GM21825 (cell line): ENCODE measurements at regions not wholly inside any gene's neighbourhood (a gene's known extent, or its start where the extent isn't known, plus 50 kb on each side); places are given as distances from the start of the nearest gene placed in this dataset.

Experiments used
- ATAC-seq: cut with Tn5 transposase; IDR thresholded peaks from one replicate; pipeline ENCODE4 v1.9.1; 2021; ENCODE audit warnings: mild to moderate bottlenecking, moderate library complexity; ENCODE audit not compliant: unreplicated experiment

DNA sequence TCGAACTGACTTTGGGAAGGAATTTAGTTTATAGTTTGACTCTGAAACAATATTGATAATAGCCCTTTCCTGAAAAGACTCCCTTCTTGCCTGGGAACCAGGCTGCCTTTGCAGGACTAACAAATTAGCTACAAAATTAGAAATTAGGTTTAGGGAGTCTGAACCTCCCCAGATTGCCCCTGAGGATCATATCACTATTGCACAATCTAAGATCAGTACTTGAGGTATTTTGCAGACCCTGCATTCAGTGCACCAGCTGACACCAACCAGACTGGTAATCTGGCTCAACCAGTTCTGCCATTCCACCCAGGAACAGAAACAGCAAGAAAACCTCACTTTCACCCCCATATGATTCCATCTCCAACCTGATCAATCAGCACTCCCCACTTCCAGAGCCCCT, 131.8 kb upstream of the GALNT5 start:
- no peak for ATAC-seq

DNA sequence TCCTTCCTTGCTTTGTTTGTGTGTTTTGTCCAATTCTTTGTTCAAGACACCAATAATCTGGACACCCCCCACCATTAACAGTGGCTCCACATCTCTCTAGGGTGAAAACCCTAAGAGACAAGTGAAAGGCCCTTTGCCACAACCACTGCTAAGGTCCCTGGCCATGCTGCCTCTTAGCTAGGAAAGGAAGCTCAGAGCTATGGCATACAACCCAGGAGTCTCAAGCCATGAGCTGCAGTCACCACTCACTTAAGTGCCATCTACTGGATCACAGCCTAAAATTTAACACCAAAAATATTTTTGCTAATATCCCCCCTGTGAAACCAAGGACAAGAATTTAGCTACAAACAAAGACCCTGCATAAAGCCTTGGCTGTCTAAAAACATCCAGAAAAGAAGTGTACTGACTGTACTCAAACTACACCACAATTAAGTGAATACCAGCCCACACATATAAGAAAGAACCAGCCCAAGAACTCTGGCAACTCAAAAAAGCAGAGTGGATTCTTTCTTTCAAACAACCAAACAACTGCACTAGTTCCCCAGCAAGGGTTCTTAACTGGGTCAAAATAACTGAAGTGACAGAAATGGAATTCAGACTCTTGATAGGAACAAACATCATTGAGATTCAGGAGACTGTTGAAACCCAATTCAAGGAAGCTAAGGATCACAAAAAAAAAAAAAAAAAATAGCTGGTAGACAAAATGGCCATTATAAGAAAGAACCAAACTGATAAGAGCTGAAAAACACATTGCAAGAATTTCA, 130.1 kb upstream of the GALNT5 start:
- ATAC-seq = no peak

DNA sequence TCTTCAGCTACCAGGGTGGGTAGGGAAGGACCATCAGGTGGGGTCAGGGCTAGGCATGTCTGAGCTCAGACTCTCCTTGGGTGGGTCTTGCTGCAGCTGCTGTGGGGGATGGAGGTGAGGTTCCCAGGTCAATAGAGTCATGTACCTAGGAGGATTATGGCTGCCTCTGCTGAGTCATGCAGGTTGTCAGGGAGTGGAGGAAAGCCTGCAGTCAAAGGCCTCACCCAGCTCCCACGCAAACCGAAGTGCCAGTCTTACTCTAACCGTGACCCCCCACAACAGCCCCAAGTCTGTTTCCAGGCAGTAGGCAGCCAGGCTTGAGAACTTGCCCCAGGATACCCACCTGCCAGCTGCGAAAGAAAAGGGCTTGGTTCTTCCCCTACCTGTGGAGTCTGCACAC, 113.6 kb upstream of the GALNT5 start:
- ATAC-seq = no peak

DNA sequence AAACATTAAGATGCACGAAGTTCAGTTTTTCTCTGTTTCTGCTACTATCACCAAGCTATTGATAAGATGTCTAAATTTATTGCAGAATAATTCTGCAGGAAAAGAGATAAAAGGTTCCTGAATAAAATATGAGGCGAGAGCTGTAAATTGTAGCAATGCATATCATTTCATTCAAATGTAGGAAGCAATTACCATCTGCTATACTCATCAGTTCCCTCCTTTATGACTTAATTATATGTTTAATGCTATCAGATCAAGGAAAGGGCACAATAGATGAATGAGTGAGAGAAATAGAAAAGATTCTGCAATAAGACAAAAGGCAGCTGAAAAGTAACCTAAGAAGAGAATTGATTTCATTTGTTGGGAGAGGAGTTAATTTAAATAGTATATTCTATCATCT, 108.2 kb upstream of the GALNT5 start:
- no peak for ATAC-seq

DNA sequence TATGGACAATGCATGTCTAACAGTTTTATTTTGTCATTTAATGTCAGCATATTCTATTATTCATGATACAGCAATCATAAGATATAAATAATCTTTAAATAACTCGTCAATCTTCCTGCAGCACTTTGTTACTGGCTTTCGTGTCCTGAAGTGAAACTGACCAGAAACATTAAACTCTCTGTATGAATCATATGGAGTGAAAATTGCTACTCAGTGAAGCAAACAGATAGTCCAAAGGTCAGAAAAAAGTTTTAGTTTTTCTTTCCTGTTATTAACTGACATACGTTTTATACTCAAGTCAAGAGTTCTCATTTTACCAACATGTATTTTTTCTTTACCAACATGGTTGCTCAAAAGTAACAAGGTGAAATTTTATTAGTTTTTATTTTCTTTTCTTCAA, 106.8 kb upstream of the GALNT5 start:
- ATAC-seq = peak; percentile 76

DNA sequence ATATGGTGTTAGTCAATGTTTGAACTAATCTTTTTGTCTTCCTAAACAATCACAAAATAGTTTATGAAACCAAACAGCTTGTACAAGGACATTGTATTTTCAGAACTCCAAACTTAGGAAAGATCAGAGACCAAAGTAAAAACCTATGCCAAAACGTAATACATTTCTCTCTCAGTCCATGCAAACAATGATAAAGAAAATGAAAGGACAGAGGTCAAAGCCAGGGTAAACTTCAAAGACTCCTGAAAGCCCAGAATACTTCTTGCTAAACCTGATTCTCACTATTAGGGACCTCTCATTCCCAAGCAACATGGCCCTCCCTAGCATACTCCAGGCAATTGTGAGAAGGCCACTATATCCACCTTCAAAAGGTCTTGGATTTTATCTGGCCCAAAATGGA, 105.1 kb upstream of the GALNT5 start:
- no peak for ATAC-seq

DNA sequence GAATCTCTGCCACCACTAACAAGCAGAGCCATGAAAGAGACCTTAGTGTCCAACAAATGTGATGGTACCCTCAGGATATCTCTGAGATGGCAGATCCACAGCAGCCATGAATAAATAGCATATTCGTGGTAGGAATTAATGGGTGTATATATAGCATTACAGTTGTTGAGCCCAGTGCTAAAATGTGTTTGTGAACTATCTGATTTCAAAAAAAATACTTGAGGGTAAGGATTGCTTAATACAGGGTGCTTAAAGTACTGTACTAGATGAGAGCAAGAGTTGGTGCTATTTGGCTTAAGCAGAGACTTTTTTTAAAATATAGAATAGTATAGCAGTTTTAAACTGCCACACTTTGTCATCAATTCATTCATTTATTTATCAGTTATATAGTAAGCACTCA, 101.5 kb upstream of the GALNT5 start:
- ATAC-seq = no peak

DNA sequence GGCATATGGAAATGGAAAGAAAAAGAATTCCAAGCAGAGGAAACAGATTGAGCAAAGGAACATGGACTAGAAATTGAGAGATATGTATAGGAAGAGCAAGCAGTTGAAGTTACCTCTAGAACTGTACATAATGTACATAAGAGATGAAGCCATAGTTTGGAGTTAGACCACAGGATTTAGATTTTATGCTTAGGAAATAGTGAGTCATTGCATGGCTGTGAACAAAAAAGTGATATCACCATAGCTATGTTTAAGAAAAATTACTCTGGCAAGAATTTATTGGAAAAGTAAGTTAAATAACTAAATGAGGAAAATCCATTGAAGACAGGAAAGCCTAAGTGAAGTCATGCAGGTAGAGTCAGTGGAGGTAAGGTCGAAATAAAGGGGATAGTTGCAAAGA, 99.4 kb upstream of the GALNT5 start:
- no peak for ATAC-seq

DNA sequence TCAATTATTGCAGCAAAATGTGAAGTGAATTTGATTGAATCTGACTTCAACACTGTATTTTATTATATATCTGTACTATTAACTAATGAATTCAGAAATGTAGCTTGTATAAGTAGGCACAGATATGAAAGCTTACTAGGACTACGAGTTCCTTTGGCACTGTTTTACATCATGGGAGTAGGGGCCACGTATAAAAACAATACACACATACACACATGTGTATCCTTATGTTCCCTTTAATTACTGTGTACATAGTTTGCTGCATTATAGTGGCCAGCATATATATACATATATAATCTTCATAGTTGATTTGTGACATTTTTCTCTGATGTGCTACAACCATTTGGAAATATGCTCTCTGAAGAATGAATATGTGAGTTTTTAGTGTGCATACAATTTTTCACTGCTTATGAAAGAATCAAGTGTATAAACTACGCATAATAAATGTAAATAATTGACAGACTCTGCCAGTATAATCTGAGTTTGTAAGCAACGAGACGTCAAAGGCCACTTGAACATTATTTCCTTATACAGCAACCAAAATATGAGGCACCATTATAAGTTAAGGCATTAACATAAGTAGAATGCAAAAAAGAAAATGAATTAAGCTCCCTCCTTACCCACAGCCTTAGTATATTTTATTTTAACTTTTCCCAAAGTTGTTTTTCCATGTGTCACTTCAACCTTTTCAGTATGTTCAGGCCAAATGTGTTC, 98.1 kb upstream of the GALNT5 start:
- ATAC-seq = no peak

DNA sequence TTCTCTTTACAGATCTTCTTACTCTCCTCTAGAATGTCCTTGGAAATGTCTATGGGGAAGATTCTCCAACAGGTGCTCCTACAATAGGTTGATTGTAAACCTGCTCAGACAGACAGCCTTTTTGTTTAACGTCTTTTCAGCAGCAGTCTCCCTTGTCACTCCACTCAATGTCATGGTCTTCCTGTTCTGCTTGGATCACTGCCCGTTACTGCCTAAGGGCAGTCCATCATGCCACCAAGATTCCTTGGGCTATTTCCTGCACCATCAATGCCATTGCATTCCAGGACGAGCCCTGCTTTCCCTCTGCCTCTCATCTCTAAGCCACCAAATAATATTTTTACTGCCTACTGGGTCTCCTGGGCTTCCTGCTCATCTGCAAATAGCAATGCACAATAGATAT, 97.4 kb upstream of the GALNT5 start:
- no peak for ATAC-seq

DNA sequence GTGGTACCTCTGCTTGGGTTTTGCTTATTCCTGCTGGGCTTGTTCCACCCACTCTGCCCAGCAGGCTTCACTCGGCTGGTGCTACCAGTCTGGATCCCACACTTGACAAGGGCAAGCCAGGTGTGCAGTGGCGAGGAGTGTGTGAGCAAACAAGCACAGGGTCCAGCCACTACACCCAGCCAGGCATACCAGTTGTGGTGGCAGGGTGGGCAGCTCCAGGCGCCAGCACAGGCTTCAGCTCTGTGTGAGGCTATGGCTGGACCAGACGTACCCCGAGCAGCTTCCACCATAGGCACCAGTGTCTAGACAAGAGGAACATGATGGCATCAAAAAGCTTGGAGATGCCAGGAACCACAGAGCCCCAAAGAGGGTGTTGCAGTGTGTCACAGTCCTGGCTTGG, 93.1 kb upstream of the GALNT5 start:
- ATAC-seq = no peak

DNA sequence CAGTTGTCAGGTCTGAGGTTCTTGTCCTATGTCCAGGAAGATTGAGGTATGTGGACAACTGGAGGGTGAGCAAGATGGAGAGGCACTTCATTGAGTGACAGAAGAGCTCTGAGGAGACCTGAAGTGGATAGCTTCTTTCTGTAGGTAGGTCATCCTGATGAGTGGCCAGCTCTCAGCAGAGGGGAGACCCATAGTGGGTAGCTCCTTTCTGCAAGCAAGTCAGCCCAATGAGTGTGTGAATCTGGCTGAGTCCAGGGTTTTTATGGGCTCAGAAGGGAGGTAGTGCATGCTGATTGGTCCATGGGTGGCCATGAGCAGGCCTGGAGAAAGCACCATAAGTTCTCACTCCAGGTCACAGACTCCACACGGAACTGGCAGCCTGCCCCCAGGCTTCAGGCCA, 92.6 kb upstream of the GALNT5 start:
- no peak for ATAC-seq

DNA sequence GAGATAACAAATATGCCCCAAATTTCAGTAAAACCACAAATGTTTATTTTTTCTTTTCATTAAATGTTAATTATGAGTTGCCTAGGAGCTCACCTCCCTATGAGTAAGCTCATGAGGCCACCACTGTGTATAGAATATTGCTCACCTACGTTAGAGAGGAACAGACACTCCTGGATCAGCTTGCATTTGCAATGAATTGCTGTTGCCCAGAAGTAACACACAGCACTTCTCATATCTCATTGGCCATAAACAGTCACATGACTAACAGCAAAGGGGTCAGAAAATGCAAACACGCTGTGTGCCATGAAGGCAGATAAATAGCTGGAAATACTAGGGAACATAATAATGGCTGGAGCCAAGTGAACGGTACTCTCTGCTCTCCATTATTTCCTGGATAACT, 89.0 kb upstream of the GALNT5 start:
- ATAC-seq = no peak

DNA sequence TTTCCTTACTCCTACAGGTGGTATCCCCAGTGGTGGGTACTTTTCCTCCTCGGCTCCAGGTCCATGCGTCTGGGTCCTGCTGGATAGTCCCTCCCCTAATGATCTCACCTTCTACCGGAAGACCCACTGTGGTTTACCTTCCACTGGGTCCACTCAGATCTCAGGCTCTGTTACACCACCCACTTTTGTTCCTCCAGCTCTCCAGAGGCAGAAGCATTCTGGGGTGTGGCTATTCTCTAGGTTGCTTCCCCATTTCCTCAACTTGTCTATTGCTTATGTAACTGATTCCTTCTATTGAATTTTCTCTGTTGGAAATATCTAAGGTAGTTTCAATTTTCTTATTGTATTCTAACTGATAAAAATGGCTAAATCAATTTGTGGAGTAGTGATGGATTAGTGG, 87.6 kb upstream of the GALNT5 start:
- no peak for ATAC-seq

DNA sequence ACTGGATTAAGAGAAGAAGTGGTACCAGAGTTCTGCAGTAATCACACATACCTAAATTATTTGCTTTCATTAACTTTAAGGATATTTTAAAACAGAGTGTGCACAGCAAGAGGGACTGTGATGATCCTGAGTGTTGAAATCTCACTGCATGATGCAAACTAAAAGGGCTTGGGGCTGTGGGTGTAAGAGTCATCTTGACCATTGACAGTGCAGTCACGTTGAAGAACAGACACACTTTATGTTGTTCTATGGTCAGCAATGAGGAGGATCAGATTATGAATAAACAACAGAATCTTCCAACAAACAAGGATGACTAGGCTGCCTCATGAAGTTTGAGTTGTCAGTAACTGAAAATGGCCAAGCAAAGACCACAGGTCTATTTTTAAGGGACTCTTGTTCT, 87.2 kb upstream of the GALNT5 start:
- no peak for ATAC-seq

DNA sequence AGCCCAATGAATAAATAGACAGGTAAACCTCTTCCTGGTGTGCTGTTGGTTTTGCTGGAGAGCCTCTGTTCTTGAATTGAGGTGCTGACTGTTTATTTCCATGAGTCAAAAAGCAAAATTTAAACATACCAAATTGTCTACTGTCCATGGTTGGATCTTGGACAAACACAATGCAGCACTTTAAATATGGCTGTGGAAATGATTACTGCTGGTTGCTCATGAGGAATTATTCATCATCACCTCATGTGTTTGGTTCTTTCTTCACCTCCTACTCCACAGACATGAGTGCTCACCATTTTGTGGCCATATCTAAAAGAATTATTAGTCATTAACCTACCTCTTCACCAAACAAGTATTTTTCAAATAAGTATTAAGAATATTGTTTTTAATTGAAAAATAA, 85.3 kb upstream of the GALNT5 start:
- ATAC-seq = no peak

DNA sequence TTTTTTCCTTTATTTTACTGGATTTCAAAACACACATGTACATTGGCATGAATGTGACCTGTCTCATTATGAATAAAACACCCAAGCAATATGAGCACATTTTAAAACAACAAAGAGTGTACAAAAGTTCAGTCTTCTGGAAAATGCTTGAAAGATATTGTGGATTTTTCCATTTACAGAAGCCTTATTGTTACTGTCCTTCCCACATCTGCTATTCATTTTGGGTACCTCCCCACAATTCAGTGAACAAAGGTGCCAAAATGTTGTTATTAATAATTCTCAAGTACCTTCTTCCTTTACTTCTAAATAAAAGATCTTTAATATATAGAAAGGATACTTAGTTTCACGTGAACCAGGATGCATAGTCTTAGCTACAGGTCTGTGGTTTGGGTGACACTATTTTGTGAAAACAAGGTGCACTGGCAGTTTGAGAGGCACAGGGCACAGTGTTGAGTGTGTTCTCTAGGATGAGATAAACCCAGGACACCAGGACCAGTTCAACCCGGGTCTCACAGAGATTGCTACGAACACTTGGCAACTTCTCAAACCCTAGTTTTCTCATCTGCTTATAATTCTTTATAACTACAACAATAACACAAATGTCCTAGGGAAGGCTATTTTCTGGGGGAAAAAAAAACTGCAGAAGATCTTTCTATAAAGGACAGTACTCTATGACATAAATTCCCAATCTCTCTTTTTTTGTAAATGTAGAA, 84.5 kb upstream of the GALNT5 start:
- no peak for ATAC-seq

DNA sequence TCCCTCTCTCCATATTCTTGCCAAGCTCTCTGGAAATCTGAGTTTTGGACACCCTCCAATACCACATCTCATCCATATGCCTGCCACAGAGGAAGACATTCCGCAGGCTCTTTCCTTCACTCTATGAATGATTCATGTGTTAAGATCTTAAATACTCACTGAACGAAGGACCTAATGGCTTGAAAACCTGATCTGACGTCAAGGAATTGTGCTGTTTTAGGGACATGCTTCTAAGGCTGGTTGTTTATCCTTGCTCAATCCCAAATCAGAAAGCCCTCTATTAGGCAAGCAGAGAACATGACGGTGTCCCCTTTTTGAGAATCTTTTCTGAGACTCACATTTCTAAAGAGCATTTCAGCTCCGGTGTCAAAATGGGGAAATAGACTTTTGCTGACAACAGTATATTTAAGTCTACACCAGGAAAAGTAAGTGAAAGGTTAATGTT, 83.7 kb upstream of the GALNT5 start:
- ATAC-seq = no peak

DNA sequence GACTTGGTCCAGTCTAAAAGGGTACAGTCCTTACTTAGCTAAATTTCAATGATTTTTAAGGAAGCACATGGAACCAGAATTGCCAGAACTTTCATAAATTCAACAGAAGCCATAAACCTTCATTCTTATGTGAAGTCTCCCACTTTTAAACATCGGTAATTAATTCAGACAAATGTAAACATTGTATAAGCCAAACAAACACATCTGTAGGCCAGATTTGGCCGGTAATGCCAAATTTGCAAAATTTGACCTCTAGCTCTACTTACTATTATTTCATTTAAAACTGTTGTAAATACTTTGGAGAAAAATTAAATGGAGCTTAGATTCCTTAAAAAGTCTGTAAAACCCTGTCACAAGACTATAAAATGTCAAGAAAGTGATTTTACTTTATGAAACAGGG, 83.2 kb upstream of the GALNT5 start:
- ATAC-seq = no peak

DNA sequence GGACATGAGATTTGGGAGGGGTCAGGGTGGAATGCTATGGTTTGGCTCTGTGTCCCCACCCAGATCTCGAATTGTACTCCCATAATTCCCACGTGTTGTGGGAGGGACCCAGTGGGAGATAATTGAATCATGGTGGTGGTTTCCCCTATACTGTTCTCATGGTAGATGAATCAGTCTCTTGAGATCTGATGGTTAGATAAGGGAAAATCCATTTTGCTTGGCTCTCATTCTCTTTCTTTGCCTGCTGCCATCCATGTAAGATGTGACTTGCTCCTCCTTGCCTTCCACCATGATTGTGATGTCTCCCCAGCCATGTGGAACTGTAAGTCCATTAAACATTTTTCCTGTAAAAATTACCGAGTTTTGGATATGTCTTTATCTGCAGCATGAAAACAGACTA, 80.9 kb upstream of the GALNT5 start:
- no peak for ATAC-seq

DNA sequence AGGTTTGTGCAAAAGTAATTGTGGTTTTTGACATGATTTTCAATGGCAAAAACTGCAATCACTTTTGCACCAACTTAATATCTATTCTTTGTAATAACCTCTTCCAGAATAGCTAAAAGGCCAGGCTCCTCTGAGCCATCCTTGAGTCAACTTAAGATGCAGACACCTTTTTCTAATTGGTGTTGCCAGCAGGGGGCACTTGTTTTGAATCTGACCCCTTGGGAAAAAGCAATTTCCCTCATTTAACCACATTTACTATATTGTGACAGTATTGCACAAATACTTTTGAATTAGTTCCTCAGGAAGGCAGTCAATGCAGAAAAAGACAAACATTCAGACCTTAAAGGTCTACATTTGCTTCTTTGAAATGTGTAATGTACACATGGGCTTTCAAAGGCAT, 78.6 kb upstream of the GALNT5 start:
- ATAC-seq = no peak
